ENCODE measurements at regions not wholly inside any gene's neighbourhood (a gene's known extent, or its start where the extent isn't known, plus 50 kb on each side); places are given as distances from the start of the nearest gene placed in this dataset.
"Not testable (repeated sequence)": the region's sequence is repeated elsewhere in the genome, so short reads cannot be mapped to it uniquely, and the experiment has no call there.

DNA sequence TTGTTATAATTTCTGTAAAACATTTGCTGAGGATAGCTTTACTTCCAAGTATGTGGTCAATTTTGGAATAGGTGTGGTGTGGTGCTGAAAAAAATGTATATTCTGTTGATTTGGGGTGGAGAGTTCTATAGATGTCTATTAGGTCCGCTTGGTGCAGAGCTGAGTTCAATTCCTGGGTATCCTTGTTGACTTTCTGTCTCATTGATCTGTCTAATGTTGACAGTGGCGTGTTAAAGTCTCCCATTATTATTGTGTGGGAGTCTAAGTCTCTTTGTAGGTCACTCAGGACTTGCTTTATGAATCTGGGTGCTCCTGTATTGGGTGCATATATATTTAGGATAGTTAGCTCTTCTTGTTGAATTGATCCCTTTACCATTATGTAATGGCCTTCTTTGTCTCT, 56.4 kb upstream of the EHBP1 start:
- dilution Hi-C loops (cut with HindIII; ENCODE audit: low sequenced_read_pairs, unreplicated experiment); BruUV-seq (replicated peaks); ATAC-seq (ENCODE audit: low read depth); H2BK15ac ChIP-seq (ENCODE audit: low read depth, low read length); H2AFZ ChIP-seq (replicated peaks; ENCODE audit: low read length, poor library complexity); H4K91ac ChIP-seq (ENCODE audit: insufficient read depth, low read depth, low read length); H3K9me1 ChIP-seq (ENCODE audit: insufficient read depth, low read length); CTCF ChIA-PET; H3K23ac ChIP-seq (ENCODE audit: low read depth, low read length); H3K36me3 ChIP-seq (ENCODE audit: control insufficient read depth, insufficient read depth, low read length); in situ Hi-C loops (cut with MboI; ENCODE audit: low sequenced_read_pairs); H2BK5ac ChIP-seq (ENCODE audit: low read depth, low read length, poor library complexity, severe bottlenecking); H3K56ac ChIP-seq (ENCODE audit: extremely low read depth, insufficient read depth, low read length); H3K4me3 ChIP-seq (ENCODE audit: insufficient read depth, low read depth, low read length); H3K4me1 ChIP-seq (ENCODE audit: control insufficient read depth, insufficient read depth, low read length); H3K9ac ChIP-seq (ENCODE audit: low read depth, low read length); H3K4ac ChIP-seq (ENCODE audit: low read depth, low read length); H3K79me1 ChIP-seq (ENCODE audit: low read depth in 1 of 2, low read length in 2 of 2); POLR2A ChIA-PET (ENCODE audit: unreplicated experiment); DNase-seq; H3K9me3 ChIP-seq (ENCODE audit: control insufficient read depth, insufficient read depth, low read length); H2AK5ac ChIP-seq (ENCODE audit: low read depth, low read length); H4K20me1 ChIP-seq (ENCODE audit: insufficient read depth, low read length); H2BK120ac ChIP-seq (ENCODE audit: low read depth, low read length); H2BK20ac ChIP-seq (ENCODE audit: low read depth, low read length); H3K27ac ChIP-seq (ENCODE audit: insufficient read depth, low read length); H3K14ac ChIP-seq (replicated peaks; ENCODE audit: low read depth, low read length); H2AK9ac ChIP-seq (replicated peaks; ENCODE audit: low read depth, low read length, poor library complexity); H3K4me2 ChIP-seq (ENCODE audit: low read depth, low read length); H4K5ac ChIP-seq (ENCODE audit: low read depth, low read length); intact Hi-C loops (cut with micrococcal nuclease); H3K18ac ChIP-seq (ENCODE audit: low read depth, low read length); H4K8ac ChIP-seq (ENCODE audit: low read depth in 2 of 2, low read length in 2 of 2); H3K27me3 ChIP-seq (ENCODE audit: control insufficient read depth, insufficient read depth, low read length): not testable (repeated sequence)
- WGBS, 2 experiments (ENCODE audit: extremely low coverage in 2 of 2, insufficient read length in 1 of 2): no CpG with 5 or more reads among the region's 2 CpGs

All from IMR-90 (cell line).